Keratinocyte (primary cell): ENCODE measurements at regions not wholly inside any gene's neighbourhood (a gene's known extent, or its start where the extent isn't known, plus 50 kb on each side); places are given as distances from the start of the nearest gene placed in this dataset.

Experiments
- CTCF ChIP-seq, 3 experiments: IDR thresholded peaks in 1 of 3; conservative IDR thresholded peaks in 1 of 3; optimal IDR thresholded peaks in 1 of 3; 2 replicates in 2 of 3; 3 replicates in 1 of 3; pipeline versions ENCODE3 to v1.5.1; 2011; ENCODE audit warnings: low read length in 3 of 3, mild to moderate bottlenecking in 3 of 3, moderate library complexity in 2 of 3, control low read depth in 1 of 3, inconsistent platforms in 1 of 3; ENCODE audit not compliant: insufficient read depth in 2 of 3; ENCODE audit errors: extremely low read depth in 1 of 3
- EZH2 ChIP-seq: IDR thresholded peaks from one replicate; pipeline ENCODE4 v1.6.1; 2012; ENCODE audit warnings: inconsistent platforms, mild to moderate bottlenecking, low read length, moderate library complexity

GRCh38 chr4:181046809-181047208 lies 1196.4 kb upstream of the TENM3 start:
- TF ChIP-seq CTCF (optimal IDR thresholded peaks at IDR 0.05 in 1 of 3, IDR thresholded peaks at IDR 0.05 in 1 of 3, conservative IDR thresholded peaks at IDR 0.05 in 1 of 3; ENCODE audit: extremely low read depth in 1 of 3, insufficient read depth in 2 of 3, low read length in 3 of 3) (no peak), EZH2 (no peak)
